CD4-positive, alpha-beta T cell treated with Interleukin-15 for 4 hours (primary cell): ENCODE measurements at regions not wholly inside any gene's neighbourhood (a gene's known extent, or its start where the extent isn't known, plus 50 kb on each side); places are given as distances from the start of the nearest gene placed in this dataset.
"Not testable (repeated sequence)": the region's sequence is repeated elsewhere in the genome, so short reads cannot be mapped to it uniquely, and the experiment has no call there.

ENCODE experiments used
- DNase-seq: peaks from one replicate; pipeline ENCODE4 v3.0.0-alpha.2; 2020; ENCODE audit warnings: low spot score

- DNase-seq: no peak
These were observed 109.9 kb downstream of the UTRN start for GRCh38 chr6:144395014-144395413.

- DNase-seq: no peak
These were observed 110.7 kb downstream of the UTRN start for GRCh38 chr6:144395826-144396225.

GRCh38 chr6:144397141-144397540 lies 112.0 kb downstream of the UTRN start:
- no peak for DNase-seq

GRCh38 chr6:144400321-144400720 lies 115.2 kb downstream of the UTRN start:
- DNase-seq: no peak

- DNase-seq: no peak
These were observed 116.9 kb downstream of the UTRN start for GRCh38 chr6:144401736-144402733.

GRCh38 chr6:144402750-144403149 lies 117.6 kb downstream of the UTRN start:
- no peak for DNase-seq

GRCh38 chr6:144405163-144405562 lies 120.0 kb downstream of the UTRN start:
- DNase-seq: no peak

- DNase-seq: no peak
These were observed 121.7 kb downstream of the UTRN start for GRCh38 chr6:144406796-144407195.

- no peak for DNase-seq
These were observed 123.0 kb downstream of the UTRN start for GRCh38 chr6:144408161-144408560.

GRCh38 chr6:144410059-144410458 lies 124.9 kb downstream of the UTRN start:
- no peak for DNase-seq

GRCh38 chr6:144410574-144410973 lies 125.4 kb downstream of the UTRN start:
- not testable (repeated sequence) for DNase-seq

- DNase-seq: peak; percentile 24
These were observed 126.5 kb downstream of the UTRN start for GRCh38 chr6:144411531-144412165.

GRCh38 chr6:144413418-144413817 lies 128.3 kb downstream of the UTRN start:
- DNase-seq: peak; percentile 38

GRCh38 chr6:144415014-144415413 lies 129.9 kb downstream of the UTRN start:
- no peak for DNase-seq

- DNase-seq: no peak
These were observed 130.7 kb downstream of the UTRN start for GRCh38 chr6:144415835-144416237.

GRCh38 chr6:144416244-144416643 lies 131.1 kb downstream of the UTRN start:
- DNase-seq: no peak

- no peak for DNase-seq
These were observed 131.6 kb downstream of the UTRN start for GRCh38 chr6:144416773-144417172.

- no peak for DNase-seq
These were observed 132.5 kb downstream of the UTRN start for GRCh38 chr6:144417681-144418080.

GRCh38 chr6:144418959-144419545 lies 133.9 kb downstream of the UTRN start:
- DNase-seq: no peak

GRCh38 chr6:144423167-144423566 lies 138.0 kb downstream of the UTRN start:
- DNase-seq: no peak

GRCh38 chr6:144429753-144430152 lies 144.6 kb downstream of the UTRN start:
- no peak for DNase-seq

GRCh38 chr6:144433446-144433845 lies 148.3 kb downstream of the UTRN start:
- not testable (repeated sequence) for DNase-seq
